ENCODE measurements at regions not wholly inside any gene's neighbourhood (a gene's known extent, or its start where the extent isn't known, plus 50 kb on each side); places are given as distances from the start of the nearest gene placed in this dataset.

DNA sequence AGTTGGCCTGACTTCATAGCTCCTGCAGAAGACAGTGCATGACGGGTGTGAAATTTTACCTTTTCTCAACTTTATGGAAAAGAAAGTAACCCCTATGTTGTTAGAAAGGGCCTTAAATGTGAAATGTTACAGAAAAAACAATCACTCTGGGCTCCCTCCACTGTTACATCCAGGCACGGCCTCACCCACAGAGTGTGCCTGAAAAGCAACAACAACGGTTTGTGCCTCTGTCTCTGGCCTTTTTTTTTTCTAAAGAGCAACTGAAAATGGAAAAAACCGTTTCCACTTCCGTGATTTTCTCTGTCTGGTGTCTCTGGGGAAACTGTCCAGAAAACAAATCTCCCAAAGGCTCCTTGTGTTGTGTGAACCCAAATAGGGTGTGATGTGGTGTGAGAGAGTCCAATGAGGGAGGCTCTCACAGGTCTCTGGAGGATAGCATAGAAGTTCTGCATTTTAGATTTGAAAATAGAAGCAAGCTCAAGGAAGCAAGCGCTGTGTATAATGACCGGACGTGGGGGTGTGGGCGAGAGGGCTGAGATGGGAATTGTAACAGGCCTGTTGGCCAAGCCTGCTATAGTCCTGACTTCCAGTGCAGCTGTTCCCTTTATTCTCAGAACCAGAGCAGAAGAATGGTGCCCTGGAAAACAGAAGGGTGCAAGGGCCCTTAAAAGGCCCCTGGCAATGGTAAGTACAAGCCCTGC, 221.8 kb upstream of the TUT7 start:
- TF ChIP-seq EZH2 (IDR thresholded peaks at IDR 0.05; ENCODE audit: low read length, unreplicated experiment) (no peak), CTCF (conservative IDR thresholded peaks at IDR 0.05; ENCODE audit: low read depth, low read length) (no peak)

Measured in PC-3 (cell line).